GM12872 (cell line): ENCODE measurements at regions not wholly inside any gene's neighbourhood (a gene's known extent, or its start where the extent isn't known, plus 50 kb on each side); places are given as distances from the start of the nearest gene placed in this dataset.

Source experiments
- CTCF ChIP-seq: IDR thresholded peaks from 3 replicates; pipeline ENCODE4 v1.5.1; 2011; ENCODE audit warnings: low read depth, mild to moderate bottlenecking, low read length, moderate library complexity; ENCODE audit not compliant: insufficient read depth

GRCh38 chr20:48026981-48027592 lies 241.8 kb upstream of the SULF2 start:
- TF ChIP-seq CTCF = no peak

- TF ChIP-seq CTCF = no peak
These were observed 240.4 kb upstream of the SULF2 start for GRCh38 chr20:48025661-48026060.

- TF ChIP-seq CTCF = no peak
These were observed 239.8 kb upstream of the SULF2 start for GRCh38 chr20:48025051-48025515.

- no peak for TF ChIP-seq CTCF
These were observed 239.3 kb upstream of the SULF2 start for GRCh38 chr20:48024539-48024938.

DNA sequence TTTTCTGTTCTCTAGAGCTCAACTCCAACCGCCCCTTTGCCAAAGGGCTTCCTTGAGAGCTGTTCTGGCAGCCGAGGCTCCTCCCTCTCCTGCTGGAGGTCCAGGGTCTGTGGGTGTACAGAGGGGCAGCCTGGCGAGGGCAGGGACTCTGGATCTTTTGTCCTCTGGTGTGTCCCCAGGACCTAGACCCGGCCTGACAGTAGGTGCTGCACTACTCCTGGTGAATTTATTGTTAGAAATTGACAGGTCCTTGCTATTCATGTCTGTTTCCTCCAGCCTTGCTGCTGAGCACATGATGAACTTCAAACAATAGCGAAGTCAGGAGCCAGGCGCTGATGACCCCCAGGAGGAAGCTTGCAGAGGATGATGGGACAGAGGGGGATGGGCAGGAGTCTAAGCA lies 234.7 kb upstream of the SULF2 start:
- TF ChIP-seq CTCF = no peak

DNA sequence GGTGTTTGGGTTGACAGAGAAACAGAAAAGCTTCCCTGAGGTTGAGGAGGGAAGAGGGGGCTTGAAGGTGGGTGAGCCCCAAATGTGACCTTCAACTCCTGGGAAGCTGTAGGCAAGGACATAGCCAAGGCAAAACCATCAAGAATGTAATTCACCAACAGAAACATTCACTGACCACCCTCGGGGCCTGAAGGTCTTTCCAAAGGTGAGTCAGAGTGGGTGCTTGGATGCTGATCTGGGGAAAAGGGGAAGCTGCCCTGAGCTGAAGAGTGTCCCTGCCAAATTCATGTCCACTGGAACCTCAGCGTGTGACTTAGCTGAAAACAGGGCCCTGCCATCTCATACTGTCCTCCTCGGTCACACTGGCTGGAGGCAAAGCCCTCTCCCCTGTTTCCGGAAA lies 234.2 kb upstream of the SULF2 start:
- TF ChIP-seq CTCF = no peak

GRCh38 chr20:48017992-48018391 lies 232.7 kb upstream of the SULF2 start:
- TF ChIP-seq CTCF = no peak
